CD14-positive monocyte (primary cell): ENCODE measurements at regions not wholly inside any gene's neighbourhood (a gene's known extent, or its start where the extent isn't known, plus 50 kb on each side); places are given as distances from the start of the nearest gene placed in this dataset.

Source experiments
- DNase-seq, 3 donors: peaks; one replicate each; pipeline ENCODE4 v3.0.0-alpha.2; 2011 to 2022
- H2AFZ ChIP-seq: 2 replicates; pipeline ENCODE4 v1.6.0; 2012; ENCODE audit warnings: mild to moderate bottlenecking, low read depth, low read length, inconsistent platforms; ENCODE audit not compliant: insufficient read depth, poor library complexity, severe bottlenecking
- H3K27ac ChIP-seq, 2 donors: 1 replicate in 1 of 2; 2 replicates in 1 of 2; pipeline ENCODE4 v1.5.1; 2012 to 2013; ENCODE audit warnings: low read length in 2 of 2, control low read depth in 1 of 2, inconsistent platforms in 1 of 2, low read depth in 1 of 2, mild to moderate bottlenecking in 1 of 2
- H3K27me3 ChIP-seq, 2 donors: one replicate each; pipeline versions ENCODE4 v1.6.0 to v1.6.1; 2011 to 2013; ENCODE audit warnings: low read length in 2 of 2; ENCODE audit not compliant: control insufficient read depth in 2 of 2, insufficient read depth in 2 of 2
- H3K36me3 ChIP-seq, 2 donors: replicated peaks in 1 of 2; 1 replicate in 1 of 2; 2 replicates in 1 of 2; pipeline versions ENCODE4 v1.5.1 to v1.6.1; 2012 to 2013; ENCODE audit warnings: low read length in 2 of 2, control low read depth in 1 of 2, inconsistent platforms in 1 of 2, mild to moderate bottlenecking in 1 of 2; ENCODE audit not compliant: insufficient read depth in 2 of 2, control insufficient read depth in 1 of 2
- H3K4me1 ChIP-seq, 2 donors: 1 replicate in 1 of 2; 2 replicates in 1 of 2; pipeline versions ENCODE4 v1.5.1 to v1.6.1; 2012 to 2013; ENCODE audit warnings: low read length in 2 of 2, control low read depth in 1 of 2, inconsistent platforms in 1 of 2, mild to moderate bottlenecking in 1 of 2, moderate library complexity in 1 of 2; ENCODE audit not compliant: insufficient read depth in 2 of 2, control insufficient read depth in 1 of 2
- H3K4me2 ChIP-seq: replicated peaks from 2 replicates; pipeline ENCODE3; 2012; ENCODE audit warnings: low read length, moderate library complexity, mild to moderate bottlenecking; ENCODE audit not compliant: poor library complexity, severe bottlenecking; ENCODE audit errors: extremely low read depth
- H3K4me3 ChIP-seq, 3 experiments: fragments of 200-600 bp in 1 of 3; sonication (generic) in 1 of 3; replicated peaks in 1 of 3; 1 replicate in 2 of 3; 2 replicates in 1 of 3; pipeline ENCODE4 v1.5.1; 2011 to 2013; ENCODE audit warnings: low read length in 3 of 3, mild to moderate bottlenecking in 3 of 3, control low read depth in 2 of 3, low read depth in 2 of 3, inconsistent platforms in 1 of 3, moderate library complexity in 1 of 3
- H3K79me2 ChIP-seq: 2 replicates; pipeline ENCODE4 v1.6.0; 2012; ENCODE audit warnings: mild to moderate bottlenecking, control low read depth, inconsistent platforms, low read length, moderate library complexity; ENCODE audit not compliant: insufficient read depth
- H3K9ac ChIP-seq: 2 replicates; pipeline ENCODE4 v1.6.0; 2017; ENCODE audit warnings: low read length, mild to moderate bottlenecking; ENCODE audit not compliant: insufficient read depth, poor library complexity, severe bottlenecking
- H3K9me3 ChIP-seq, 2 donors: replicated peaks in 1 of 2; 1 replicate in 1 of 2; 2 replicates in 1 of 2; pipeline versions ENCODE4 v1.5.1 to v1.6.1; 2012 to 2013; ENCODE audit warnings: low read length in 2 of 2, control low read depth in 1 of 2; ENCODE audit not compliant: control insufficient read depth in 1 of 2, insufficient read depth in 1 of 2
- H4K20me1 ChIP-seq: 2 replicates; pipeline ENCODE4 v1.6.0; 2012; ENCODE audit warnings: mild to moderate bottlenecking, low read length, control low read depth, moderate library complexity; ENCODE audit not compliant: insufficient read depth
- H3K27ac Mint-ChIP-seq, 7 donors: one replicate each; pipeline ENCODE4 v1.8.0; 2020; ENCODE audit warnings: mild to moderate bottlenecking in 7 of 7, mixed read lengths in 7 of 7, moderate library complexity in 6 of 7, inconsistent platforms in 2 of 7
- H3K27me3 Mint-ChIP-seq, 3 donors: one replicate each; pipeline ENCODE4 v1.8.0; 2021 to 2022; ENCODE audit warnings: low read depth in 3 of 3, mild to moderate bottlenecking in 3 of 3, mixed read lengths in 3 of 3, moderate library complexity in 3 of 3, inconsistent platforms in 1 of 3
- H3K36me3 Mint-ChIP-seq, 2 donors: one replicate each; pipeline ENCODE4 v1.8.0; 2020; ENCODE audit warnings: mixed read lengths in 2 of 2, inconsistent platforms in 1 of 2, mild to moderate bottlenecking in 1 of 2
- H3K4me1 Mint-ChIP-seq: one replicate; pipeline ENCODE4 v1.8.0; 2020; ENCODE audit warnings: mild to moderate bottlenecking, mixed read lengths
- H3K4me3 Mint-ChIP-seq, 2 donors: one replicate each; pipeline ENCODE4 v1.8.0; 2020; ENCODE audit warnings: mild to moderate bottlenecking in 2 of 2, mixed read lengths in 2 of 2, moderate library complexity in 1 of 2
- H3K9me3 Mint-ChIP-seq, 7 donors: one replicate each; pipeline ENCODE4 v1.8.0; 2020 to 2022; ENCODE audit warnings: mixed read lengths in 7 of 7, mild to moderate bottlenecking in 6 of 7, moderate library complexity in 6 of 7, inconsistent platforms in 2 of 7
- WGBS: methylation state at CpG from one replicate; pipeline ENCODE4 v1.1.5; 2013; ENCODE audit warnings: missing lambda C conversion rate; ENCODE audit not compliant: insufficient coverage; 5-methylcytosine and 5-hydroxymethylcytosine counted together
- intact Hi-C, 2 donors: fragments of 100-400 bp; cut with micrococcal nuclease; formaldehyde crosslinking; loops; one replicate each; pipeline versions ENCODE4 v1.15.0 to v1.15.1; 2023
- TF ChIP-seq, protein P1 (sequence below): fragments of 200-600 bp; IDR thresholded peaks from one replicate; pipeline ENCODE4 v1.8.0; 2022; ENCODE audit warnings: antibody characterized with exemption, mild to moderate bottlenecking

GRCh38 chr18:64384101-64384500 lies 235.2 kb upstream of the LINC00305 start:
- H3K9ac ChIP-seq, result no peak overlapping the region
- no peak overlapping the region for H3K4me2 ChIP-seq
- H3K4me1 ChIP-seq, result no peaks in the 10 kb centered on the region
- no peaks in the 10 kb centered on the region for H3K36me3 ChIP-seq
- no CpG with 5 or more reads among the region's 1 CpG for WGBS
- no peak overlapping the region for H3K4me3 ChIP-seq
- no peak overlapping the region for H3K27ac Mint-ChIP-seq
- H3K27ac ChIP-seq, result no peak overlapping the region
- no peaks in the 10 kb centered on the region for H3K4me1 Mint-ChIP-seq
- DNase-seq, result no peak
- H4K20me1 ChIP-seq, result no peaks in the 10 kb centered on the region
- no peaks in the 10 kb centered on the region for H3K79me2 ChIP-seq
- H3K4me3 Mint-ChIP-seq, result no peak overlapping the region
- no peak overlapping the region for H2AFZ ChIP-seq
- peaks cover 0 to 2% (median 0%) of the 10 kb centered on the region in 7 donors for H3K9me3 Mint-ChIP-seq
- intact Hi-C loops, result no loop called here
- H3K27me3 ChIP-seq, result no peaks in the 10 kb centered on the region
- no peaks in the 10 kb centered on the region for H3K36me3 Mint-ChIP-seq
- TF ChIP-seq, protein P1, sequence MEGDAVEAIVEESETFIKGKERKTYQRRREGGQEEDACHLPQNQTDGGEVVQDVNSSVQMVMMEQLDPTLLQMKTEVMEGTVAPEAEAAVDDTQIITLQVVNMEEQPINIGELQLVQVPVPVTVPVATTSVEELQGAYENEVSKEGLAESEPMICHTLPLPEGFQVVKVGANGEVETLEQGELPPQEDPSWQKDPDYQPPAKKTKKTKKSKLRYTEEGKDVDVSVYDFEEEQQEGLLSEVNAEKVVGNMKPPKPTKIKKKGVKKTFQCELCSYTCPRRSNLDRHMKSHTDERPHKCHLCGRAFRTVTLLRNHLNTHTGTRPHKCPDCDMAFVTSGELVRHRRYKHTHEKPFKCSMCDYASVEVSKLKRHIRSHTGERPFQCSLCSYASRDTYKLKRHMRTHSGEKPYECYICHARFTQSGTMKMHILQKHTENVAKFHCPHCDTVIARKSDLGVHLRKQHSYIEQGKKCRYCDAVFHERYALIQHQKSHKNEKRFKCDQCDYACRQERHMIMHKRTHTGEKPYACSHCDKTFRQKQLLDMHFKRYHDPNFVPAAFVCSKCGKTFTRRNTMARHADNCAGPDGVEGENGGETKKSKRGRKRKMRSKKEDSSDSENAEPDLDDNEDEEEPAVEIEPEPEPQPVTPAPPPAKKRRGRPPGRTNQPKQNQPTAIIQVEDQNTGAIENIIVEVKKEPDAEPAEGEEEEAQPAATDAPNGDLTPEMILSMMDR, result no peak
- peaks cover 0 to under 1% (median 0%) of the 10 kb centered on the region in 3 donors for H3K27me3 Mint-ChIP-seq
- H3K9me3 ChIP-seq, result no peaks in the 10 kb centered on the region

DNA sequence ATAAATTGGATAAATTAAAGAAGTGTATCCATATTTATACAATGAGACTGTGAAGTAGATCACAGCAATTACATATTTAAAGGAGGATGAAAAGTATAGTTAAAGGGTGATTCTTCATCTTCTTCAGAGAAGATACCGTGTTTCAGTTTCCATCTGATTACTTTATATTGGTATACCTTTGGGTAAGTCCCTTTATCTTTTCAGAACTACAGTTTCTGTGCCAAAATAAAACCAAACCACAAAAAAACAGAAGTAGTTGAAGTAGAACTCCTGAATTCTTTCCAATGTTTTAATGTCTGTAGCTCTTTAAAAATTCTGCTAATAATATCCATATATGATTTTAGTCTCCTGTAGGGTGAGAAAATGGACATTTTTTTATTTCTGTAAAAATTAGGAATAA lies 231.2 kb upstream of the LINC00305 start:
- Histone ChIP-seq H3K27ac (no peak overlapping the region), H3K4me1 (no peaks in the 10 kb centered on the region), H3K36me3 (no peaks in the 10 kb centered on the region), H3K9me3 (no peaks in the 10 kb centered on the region), H2AFZ (no peak overlapping the region), H4K20me1 (no peaks in the 10 kb centered on the region), H3K9ac (no peak overlapping the region), H3K4me2 (no peak overlapping the region), H3K4me3 (no peak overlapping the region), H3K79me2 (no peaks in the 10 kb centered on the region), H3K27me3 (no peaks in the 10 kb centered on the region)
- Mint-ChIP-seq H3K9me3 (peaks cover 0 to 9% (median 2%) of the 10 kb centered on the region in 7 donors), H3K27me3 (no peaks in the 10 kb centered on the region), H3K4me1 (no peaks in the 10 kb centered on the region), H3K36me3 (no peaks in the 10 kb centered on the region), H3K4me3 (no peak overlapping the region), H3K27ac (no peak overlapping the region)
- intact Hi-C loops, result no loop called here
- no peak for DNase-seq
- no CpG with 5 or more reads among the region's 1 CpG for WGBS
- TF ChIP-seq, protein P1, result no peak
